ENCODE measurements at regions not wholly inside any gene's neighbourhood (a gene's known extent, or its start where the extent isn't known, plus 50 kb on each side); places are given as distances from the start of the nearest gene placed in this dataset.
"Not testable (repeated sequence)": the region's sequence is repeated elsewhere in the genome, so short reads cannot be mapped to it uniquely, and the experiment has no call there.

DNA sequence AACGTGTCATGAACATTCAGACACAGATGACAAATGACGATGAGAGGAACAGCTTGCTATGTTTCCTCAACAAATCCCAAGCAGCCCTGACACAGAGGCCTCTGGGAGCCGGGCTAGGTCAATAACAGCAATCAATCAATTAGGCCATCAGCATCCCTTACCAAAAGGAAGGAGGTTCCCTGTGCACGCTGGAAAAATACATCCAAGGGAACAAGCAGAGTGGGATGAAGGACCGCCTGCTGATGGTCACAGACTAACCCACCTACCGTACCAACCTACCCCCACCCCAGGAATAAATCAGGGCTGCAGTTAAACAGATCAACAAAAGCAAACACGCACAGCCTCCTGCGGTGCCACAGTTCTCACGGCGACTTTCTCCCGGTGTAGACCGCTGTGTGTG, 265.1 kb upstream of the SFSWAP start:
- Histone ChIP-seq H3K4me3 (ENCODE audit: low read length) (no peak overlapping the region), H3K36me3 (ENCODE audit: control insufficient read depth, low read depth, low read length) (no peaks in the 10 kb centered on the region), H3K27ac (ENCODE audit: low read length) (no peak overlapping the region), H3K9ac (ENCODE audit: low read length) (no peak overlapping the region), H3K9me3 (ENCODE audit: control insufficient read depth, low read depth, low read length) (no peaks in the 10 kb centered on the region), H3K27me3 (ENCODE audit: control insufficient read depth, insufficient read depth, low read length) (no peaks in the 10 kb centered on the region), H3K4me1 (ENCODE audit: control insufficient read depth, low read depth, low read length) (no peaks in the 10 kb centered on the region)

DNA sequence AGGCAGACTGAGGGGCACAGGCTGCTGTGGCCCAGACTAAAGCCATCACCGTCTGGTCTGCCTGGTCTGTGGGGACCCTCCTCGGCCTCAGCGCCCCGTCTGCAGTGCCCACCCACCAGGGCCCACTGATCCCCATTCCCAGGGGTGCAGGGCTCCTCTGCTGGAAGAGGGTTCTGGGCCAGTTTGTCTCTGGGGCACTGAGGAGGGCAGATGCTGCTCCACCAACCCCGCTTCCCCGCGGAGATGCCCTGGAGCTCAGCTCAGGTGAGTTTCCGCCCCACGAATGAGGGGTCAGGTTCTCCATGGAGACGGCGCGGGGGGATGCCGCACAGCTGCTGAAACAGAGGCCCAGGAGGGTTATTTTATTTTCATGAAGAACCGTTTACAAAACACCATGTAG, 263.3 kb upstream of the SFSWAP start:
- H3K4me3 ChIP-seq (ENCODE audit: low read length); H3K4me1 ChIP-seq (ENCODE audit: control insufficient read depth, low read depth, low read length); H3K27me3 ChIP-seq (ENCODE audit: control insufficient read depth, insufficient read depth, low read length); H3K9ac ChIP-seq (ENCODE audit: low read length); H3K36me3 ChIP-seq (ENCODE audit: control insufficient read depth, low read depth, low read length); H3K9me3 ChIP-seq (ENCODE audit: control insufficient read depth, low read depth, low read length); H3K27ac ChIP-seq (ENCODE audit: low read length): not testable (repeated sequence)

DNA sequence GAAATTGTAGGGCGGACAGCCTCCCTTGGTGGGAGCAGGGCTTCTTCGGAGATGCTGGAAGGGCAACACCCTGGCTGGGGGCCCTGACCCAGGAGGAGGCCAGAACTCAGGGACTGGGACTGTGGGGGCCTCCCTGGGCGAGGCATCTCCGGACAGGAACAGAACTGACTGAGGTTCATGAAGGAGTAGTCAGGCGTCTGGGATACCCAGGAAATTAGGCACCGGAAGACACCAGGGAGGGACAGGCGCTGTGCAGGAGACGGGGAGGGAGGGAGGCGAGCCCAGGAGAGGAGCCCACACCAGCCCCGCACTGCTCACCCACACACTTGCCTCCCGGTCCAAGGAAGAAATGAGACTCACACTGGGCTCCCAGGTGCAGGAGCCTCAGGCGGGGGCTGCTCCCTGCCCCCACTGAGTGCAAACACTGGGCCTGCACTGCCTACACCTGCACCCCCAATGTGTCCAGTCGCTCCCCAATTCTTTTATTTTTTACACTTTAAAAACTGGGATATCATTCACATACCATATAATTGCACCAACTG, 262.6 kb upstream of the SFSWAP start:
- no peaks in the 10 kb centered on the region for H3K36me3 ChIP-seq (ENCODE audit: control insufficient read depth, low read depth, low read length)
- H3K4me3 ChIP-seq (ENCODE audit: low read length), result no peak overlapping the region
- H3K9me3 ChIP-seq (ENCODE audit: control insufficient read depth, low read depth, low read length), result no peaks in the 10 kb centered on the region
- no peak overlapping the region for H3K27ac ChIP-seq (ENCODE audit: low read length)
- H3K9ac ChIP-seq (ENCODE audit: low read length), result no peak overlapping the region
- H3K27me3 ChIP-seq (ENCODE audit: control insufficient read depth, insufficient read depth, low read length), result no peaks in the 10 kb centered on the region
- H3K4me1 ChIP-seq (ENCODE audit: control insufficient read depth, low read depth, low read length), result no peaks in the 10 kb centered on the region

- Histone ChIP-seq H3K9me3 (ENCODE audit: control insufficient read depth, low read depth, low read length) (no peaks in the 10 kb centered on the region), H3K36me3 (ENCODE audit: control insufficient read depth, low read depth, low read length) (no peaks in the 10 kb centered on the region), H3K27ac (ENCODE audit: low read length) (no peak overlapping the region), H3K9ac (ENCODE audit: low read length) (no peak overlapping the region), H3K4me3 (ENCODE audit: low read length) (no peak overlapping the region), H3K4me1 (ENCODE audit: control insufficient read depth, low read depth, low read length) (no peaks in the 10 kb centered on the region), H3K27me3 (ENCODE audit: control insufficient read depth, insufficient read depth, low read length) (no peaks in the 10 kb centered on the region)
Measured at GRCh38 chr12:131449027-131449426, 261.9 kb upstream of the SFSWAP start.

DNA sequence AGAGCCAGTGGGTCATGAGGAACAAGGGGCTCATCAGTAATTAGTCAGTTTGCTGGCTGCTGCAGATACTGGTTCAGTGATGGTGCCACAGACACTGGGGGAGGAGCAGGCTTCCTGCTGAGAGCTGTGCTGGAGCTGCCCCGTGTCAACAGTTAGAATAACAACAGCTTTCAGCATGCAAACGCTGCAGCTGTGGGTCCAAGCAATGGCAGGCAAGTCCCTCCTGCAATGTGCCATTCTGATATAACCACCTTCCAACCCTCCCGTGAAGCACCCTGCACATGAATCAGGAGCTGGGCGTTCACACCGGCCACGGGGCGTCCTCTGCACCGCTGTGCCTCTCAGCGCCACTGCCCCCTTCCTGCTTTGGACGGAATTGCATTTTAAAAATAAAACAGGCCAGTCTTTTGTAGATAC, 258.4 kb upstream of the SFSWAP start:
- H3K36me3 ChIP-seq (ENCODE audit: control insufficient read depth, low read depth, low read length), result no peaks in the 10 kb centered on the region
- H3K9ac ChIP-seq (ENCODE audit: low read length), result no peak overlapping the region
- no peaks in the 10 kb centered on the region for H3K27me3 ChIP-seq (ENCODE audit: control insufficient read depth, insufficient read depth, low read length)
- H3K27ac ChIP-seq (ENCODE audit: low read length), result no peak overlapping the region
- H3K9me3 ChIP-seq (ENCODE audit: control insufficient read depth, low read depth, low read length), result no peaks in the 10 kb centered on the region
- H3K4me3 ChIP-seq (ENCODE audit: low read length), result no peak overlapping the region
- H3K4me1 ChIP-seq (ENCODE audit: control insufficient read depth, low read depth, low read length), result no peaks in the 10 kb centered on the region

DNA sequence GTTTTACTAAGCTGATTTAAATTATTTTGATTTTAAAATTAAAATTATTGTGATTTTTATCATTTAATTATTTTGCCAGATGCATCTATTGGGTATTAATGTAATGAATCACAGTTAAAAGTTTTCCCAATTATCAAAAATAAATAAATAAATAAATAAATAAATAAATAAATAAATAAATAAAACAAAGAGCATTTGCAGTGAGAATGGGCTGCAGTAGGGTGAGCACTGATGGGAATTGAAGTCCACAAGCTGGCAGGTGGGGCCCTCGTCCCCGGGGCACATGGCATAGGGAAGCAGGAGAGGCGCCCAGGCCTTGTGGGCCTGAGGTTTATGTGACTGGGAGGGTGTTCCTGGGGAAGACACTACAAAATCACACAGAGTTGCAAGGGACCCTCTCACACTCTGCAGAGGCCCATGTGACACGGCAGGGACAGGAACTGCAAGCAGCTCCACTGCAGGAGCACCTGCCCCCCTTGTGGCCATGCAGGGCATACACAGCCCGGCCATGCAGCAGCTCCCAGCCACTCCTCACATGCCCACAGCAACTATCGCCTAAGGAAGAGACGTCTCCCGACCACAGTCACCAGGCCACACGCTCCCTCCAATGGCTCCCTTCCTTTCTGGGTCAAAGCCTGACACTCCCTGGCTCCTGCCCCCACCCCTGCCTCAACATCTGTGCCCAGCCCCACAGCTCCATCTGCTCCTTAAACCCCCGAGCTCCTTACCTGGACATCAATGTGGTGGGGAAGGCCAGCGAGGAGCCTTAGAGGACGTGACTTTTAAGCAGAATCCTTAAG, 256.3 kb upstream of the SFSWAP start:
- no peaks in the 10 kb centered on the region for H3K4me1 ChIP-seq (ENCODE audit: control insufficient read depth, low read depth, low read length)
- H3K9me3 ChIP-seq (ENCODE audit: control insufficient read depth, low read depth, low read length), result no peaks in the 10 kb centered on the region
- H3K36me3 ChIP-seq (ENCODE audit: control insufficient read depth, low read depth, low read length), result no peaks in the 10 kb centered on the region
- H3K27ac ChIP-seq (ENCODE audit: low read length), result no peak overlapping the region
- no peak overlapping the region for H3K4me3 ChIP-seq (ENCODE audit: low read length)
- no peaks in the 10 kb centered on the region for H3K27me3 ChIP-seq (ENCODE audit: control insufficient read depth, insufficient read depth, low read length)
- H3K9ac ChIP-seq (ENCODE audit: low read length), result no peak overlapping the region

- Histone ChIP-seq H3K36me3 (ENCODE audit: control insufficient read depth, low read depth, low read length) (no peaks in the 10 kb centered on the region), H3K9ac (ENCODE audit: low read length) (no peak overlapping the region), H3K4me3 (ENCODE audit: low read length) (no peak overlapping the region), H3K27ac (ENCODE audit: low read length) (no peak overlapping the region), H3K9me3 (ENCODE audit: control insufficient read depth, low read depth, low read length) (no peaks in the 10 kb centered on the region), H3K4me1 (ENCODE audit: control insufficient read depth, low read depth, low read length) (no peaks in the 10 kb centered on the region), H3K27me3 (ENCODE audit: control insufficient read depth, insufficient read depth, low read length) (no peaks in the 10 kb centered on the region)
Measured at GRCh38 chr12:131455218-131455506, 255.7 kb upstream of the SFSWAP start.

GRCh38 chr12:131455581-131456110, 255.2 kb upstream of the SFSWAP start:
- H3K9me3 ChIP-seq (ENCODE audit: control insufficient read depth, low read depth, low read length), result no peaks in the 10 kb centered on the region
- H3K9ac ChIP-seq (ENCODE audit: low read length), result no peak overlapping the region
- no peaks in the 10 kb centered on the region for H3K4me1 ChIP-seq (ENCODE audit: control insufficient read depth, low read depth, low read length)
- no peak overlapping the region for H3K27ac ChIP-seq (ENCODE audit: low read length)
- H3K27me3 ChIP-seq (ENCODE audit: control insufficient read depth, insufficient read depth, low read length), result no peaks in the 10 kb centered on the region
- no peak overlapping the region for H3K4me3 ChIP-seq (ENCODE audit: low read length)
- no peaks in the 10 kb centered on the region for H3K36me3 ChIP-seq (ENCODE audit: control insufficient read depth, low read depth, low read length)

DNA sequence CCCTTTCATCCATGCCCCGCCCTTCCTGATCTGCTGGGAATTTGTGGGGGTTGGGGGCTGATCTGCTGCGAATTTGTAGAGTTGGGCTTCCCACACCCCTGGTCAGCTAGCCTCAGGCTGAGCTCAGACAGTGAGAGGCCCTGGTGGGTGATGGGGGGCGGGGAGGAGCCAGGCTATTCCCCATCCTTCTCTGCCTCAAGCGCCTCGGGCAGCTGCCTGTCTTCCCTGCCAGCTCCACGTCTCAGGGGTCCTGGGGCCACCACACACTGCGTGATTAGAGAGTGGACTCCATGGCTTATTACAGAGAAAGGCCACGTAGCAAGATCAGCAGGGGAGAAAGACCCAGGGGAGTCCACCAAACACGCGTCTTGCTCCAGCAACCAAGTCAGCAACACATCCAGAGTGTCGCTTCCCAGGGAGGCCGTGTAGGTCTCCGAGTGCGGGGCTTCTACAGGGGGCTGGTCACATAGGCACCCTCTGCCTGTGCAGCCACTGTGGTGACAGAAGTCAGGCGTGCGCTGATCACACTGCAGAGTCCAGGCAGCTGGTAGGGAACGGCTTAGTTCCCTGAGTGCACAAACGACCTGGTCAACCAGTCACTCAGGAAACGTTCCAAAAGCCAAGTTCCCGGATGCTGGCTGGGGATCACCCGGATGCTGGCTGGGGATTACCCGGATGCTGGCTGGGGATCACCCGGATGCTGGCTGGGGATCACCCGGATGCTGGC, 254.4 kb upstream of the SFSWAP start:
- Histone ChIP-seq H3K36me3 (ENCODE audit: control insufficient read depth, low read depth, low read length) (no peaks in the 10 kb centered on the region), H3K27me3 (ENCODE audit: control insufficient read depth, insufficient read depth, low read length) (no peaks in the 10 kb centered on the region), H3K9me3 (ENCODE audit: control insufficient read depth, low read depth, low read length) (no peaks in the 10 kb centered on the region), H3K27ac (ENCODE audit: low read length) (no peak overlapping the region), H3K4me3 (ENCODE audit: low read length) (no peak overlapping the region), H3K4me1 (ENCODE audit: control insufficient read depth, low read depth, low read length) (no peaks in the 10 kb centered on the region), H3K9ac (ENCODE audit: low read length) (no peak overlapping the region)

DNA sequence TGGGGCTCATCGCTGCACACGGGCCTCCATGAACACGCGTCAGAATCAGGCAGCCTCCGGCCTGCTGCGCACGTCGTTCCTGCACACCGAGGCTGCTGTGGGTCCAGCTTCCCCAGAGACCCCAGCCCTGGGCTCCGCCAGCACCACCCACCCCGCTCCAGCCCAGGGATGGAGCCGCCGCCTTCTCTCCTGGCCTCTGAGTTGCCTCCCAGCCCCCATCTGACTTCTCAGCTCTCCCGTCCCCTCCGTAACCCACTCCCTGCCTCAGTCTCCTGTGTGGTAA, 253.9 kb upstream of the SFSWAP start:
- no peak overlapping the region for H3K9ac ChIP-seq (ENCODE audit: low read length)
- no peaks in the 10 kb centered on the region for H3K36me3 ChIP-seq (ENCODE audit: control insufficient read depth, low read depth, low read length)
- no peaks in the 10 kb centered on the region for H3K4me1 ChIP-seq (ENCODE audit: control insufficient read depth, low read depth, low read length)
- no peaks in the 10 kb centered on the region for H3K9me3 ChIP-seq (ENCODE audit: control insufficient read depth, low read depth, low read length)
- H3K27ac ChIP-seq (ENCODE audit: low read length), result no peak overlapping the region
- no peaks in the 10 kb centered on the region for H3K27me3 ChIP-seq (ENCODE audit: control insufficient read depth, insufficient read depth, low read length)
- no peak overlapping the region for H3K4me3 ChIP-seq (ENCODE audit: low read length)

- Histone ChIP-seq H3K9me3 (ENCODE audit: control insufficient read depth, low read depth, low read length) (no peaks in the 10 kb centered on the region), H3K36me3 (ENCODE audit: control insufficient read depth, low read depth, low read length) (no peaks in the 10 kb centered on the region), H3K4me3 (ENCODE audit: low read length) (no peak overlapping the region), H3K9ac (ENCODE audit: low read length) (no peak overlapping the region), H3K27ac (ENCODE audit: low read length) (no peak overlapping the region), H3K27me3 (ENCODE audit: control insufficient read depth, insufficient read depth, low read length) (no peaks in the 10 kb centered on the region), H3K4me1 (ENCODE audit: control insufficient read depth, low read depth, low read length) (no peaks in the 10 kb centered on the region)
Measured at GRCh38 chr12:131457331-131458047, 253.4 kb upstream of the SFSWAP start.
